ENCODE measurements at regions not wholly inside any gene's neighbourhood (a gene's known extent, or its start where the extent isn't known, plus 50 kb on each side); places are given as distances from the start of the nearest gene placed in this dataset.

- Histone ChIP-seq H3K4me2 (ENCODE audit: insufficient read depth, insufficient read length, low read length) (no peak overlapping the region), H4K91ac (ENCODE audit: insufficient read length, low read depth, low read length) (no peak overlapping the region), H3K79me2 (ENCODE audit: insufficient read depth, low read length) (no peaks in the 10 kb centered on the region), H3K14ac (ENCODE audit: insufficient read depth, low read length) (no peak overlapping the region), H4K8ac (replicated peaks; ENCODE audit: insufficient read length, low read depth, low read length) (no peak overlapping the region), H2AK5ac (ENCODE audit: insufficient read length, low read length) (no peak overlapping the region), H4K5ac (ENCODE audit: insufficient read length, low read depth, low read length) (no peak overlapping the region), H3K9ac (ENCODE audit: extremely low read depth, insufficient read length, low read length) (no peak overlapping the region), H2BK120ac (ENCODE audit: low read depth, low read length, poor library complexity, severe bottlenecking) (no peak overlapping the region), H3T11ph (ENCODE audit: low read length) (no peak overlapping the region), H2BK20ac (ENCODE audit: low read depth, low read length, poor library complexity, severe bottlenecking) (no peak overlapping the region), H3K27ac (ENCODE audit: insufficient read length, low read depth, low read length) (no peak overlapping the region), H3K79me1 (ENCODE audit: insufficient read depth, low read depth, low read length, poor library complexity, severe bottlenecking) (no peaks in the 10 kb centered on the region), H3K56ac (ENCODE audit: insufficient read length, low read depth, low read length) (no peak overlapping the region), H2BK15ac (ENCODE audit: low read depth, low read length) (no peak overlapping the region), H2BK12ac (ENCODE audit: insufficient read length, low read depth, low read length) (no peak overlapping the region), H2AFZ (ENCODE audit: low read length) (no peak overlapping the region), H3K23ac (ENCODE audit: insufficient read length, low read depth, low read length) (no peak overlapping the region), H2BK5ac (ENCODE audit: insufficient read length, low read length) (no peak overlapping the region), H3K4me1 (ENCODE audit: insufficient read depth, low read length) (no peaks in the 10 kb centered on the region; the same call in 1 of the 2 replicates), H4K20me1 (ENCODE audit: control insufficient read depth, insufficient read depth, insufficient read length) (no peaks in the 10 kb centered on the region), H3K9me3 (ENCODE audit: control insufficient read depth, low read depth, low read length) (no peaks in the 10 kb centered on the region), H3K4ac (ENCODE audit: low read depth, low read length) (no peak overlapping the region), H3K18ac (ENCODE audit: insufficient read length, low read depth, low read length) (no peak overlapping the region), H3K23me2 (ENCODE audit: insufficient read length, low read depth, low read length, poor library complexity, severe bottlenecking) (no peaks in the 10 kb centered on the region), H3K27me3 (ENCODE audit: insufficient read depth, low read length) (no peaks in the 10 kb centered on the region)
- no peak for TF ChIP-seq CTCF (conservative IDR thresholded peaks at IDR 0.05)
- Mint-ChIP-seq H3K4me1 (peaks cover 6 to 7% of the 10 kb centered on the region in 2 experiments; a peak in 3 of 4 replicates), H3K9me3 (peaks cover 0 to 2% of the 10 kb centered on the region in 2 experiments; a peak in 3 of 5 replicates), H3K36me3 (ENCODE audit: insufficient read depth in 1 of 3, low read depth in 3 of 3) (peaks cover 0 to 1% (median 0%) of the 10 kb centered on the region in 3 experiments; a peak in 1 of 7 replicates), H3K27ac (no peak overlapping the region), H3K27me3 (ENCODE audit: low read depth) (no peaks in the 10 kb centered on the region; the same call in none of the 2 replicates), H3K4me3 (no peak overlapping the region)
- WGBS (ENCODE audit: extremely low coverage, insufficient read length, low lambda C conversion rate): no CpG with 5 or more reads among the region's 3 CpGs
- DNase-seq: no peak
Observed at GRCh38 chr2:48890454-48891131, 135.1 kb upstream of the LHCGR start.
